Jurkat, Clone E6-1 (cell line): ENCODE measurements at regions not wholly inside any gene's neighbourhood (a gene's known extent, or its start where the extent isn't known, plus 50 kb on each side); places are given as distances from the start of the nearest gene placed in this dataset.

ENCODE experiments used
- DNase-seq: peaks from one replicate; pipeline ENCODE4 v3.0.0-alpha.2; 2011; ENCODE audit warnings: low read depth, low spot score
- H3K4me3 ChIP-seq: 2 replicates; pipeline ENCODE4 v1.5.1; 2011; ENCODE audit warnings: mild to moderate bottlenecking, low read length, control low read depth, moderate library complexity

DNA sequence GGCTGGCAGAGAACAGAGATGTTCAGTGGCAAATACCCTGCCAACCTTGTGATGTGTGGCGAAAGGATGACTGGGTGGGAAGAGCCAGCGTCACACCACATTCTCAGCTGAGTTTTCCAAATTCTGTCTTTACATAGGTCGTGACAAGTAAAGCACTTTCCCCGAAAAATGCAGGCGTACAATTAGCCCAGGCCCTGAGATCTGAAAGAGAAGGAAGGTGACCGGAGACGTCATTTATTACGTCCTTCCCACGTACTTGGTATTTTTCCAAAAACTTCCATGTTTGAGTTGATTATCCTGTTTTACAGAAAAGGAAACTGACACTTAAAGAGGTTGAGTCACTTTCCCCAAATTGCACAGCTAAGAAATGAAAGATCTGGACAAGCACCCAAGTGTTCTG, 413.3 kb downstream of the PRDM2 start:
- no peak for DNase-seq
- no peak overlapping the region for H3K4me3 ChIP-seq

DNA sequence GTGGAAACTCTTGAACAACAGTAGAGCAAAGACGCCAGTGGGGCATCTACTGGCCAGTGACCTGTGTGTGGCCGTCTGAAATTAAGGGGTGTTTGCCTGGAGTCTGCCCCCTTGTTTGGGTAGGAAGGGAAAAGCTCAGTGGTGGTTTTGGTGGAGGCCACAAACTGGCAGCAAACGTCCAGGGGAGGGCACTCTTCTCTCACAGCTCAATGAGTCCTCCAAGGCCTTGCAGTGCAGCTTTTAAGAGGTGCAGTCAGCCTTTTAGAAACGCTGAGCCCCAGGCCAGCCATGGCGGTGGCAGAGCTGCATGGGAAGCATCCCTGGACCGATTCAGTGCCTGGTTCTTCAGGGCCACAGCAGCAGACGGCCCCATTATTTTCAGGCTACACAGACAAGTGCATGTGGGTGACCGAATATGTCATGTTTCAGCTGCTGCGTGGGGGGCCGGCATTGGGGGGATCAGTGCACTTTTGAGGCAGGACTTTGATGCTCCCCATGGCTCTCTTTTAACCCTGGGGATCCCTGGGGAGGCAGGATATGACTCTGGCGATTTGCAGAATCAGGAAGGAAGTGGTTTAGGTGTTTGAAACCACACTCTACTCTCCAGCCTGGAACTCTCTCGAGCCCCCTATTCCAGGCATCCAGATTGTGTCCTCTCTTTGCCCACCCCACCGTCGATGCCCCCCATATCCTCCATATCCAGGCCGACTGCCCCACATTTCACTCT, 414.0 kb downstream of the PRDM2 start:
- DNase-seq = peak; percentile 72
- no peak overlapping the region for H3K4me3 ChIP-seq

GRCh38 chr1:14115976-14116375, 416.0 kb downstream of the PRDM2 start:
- no peak overlapping the region for H3K4me3 ChIP-seq
- no peak for DNase-seq

DNA sequence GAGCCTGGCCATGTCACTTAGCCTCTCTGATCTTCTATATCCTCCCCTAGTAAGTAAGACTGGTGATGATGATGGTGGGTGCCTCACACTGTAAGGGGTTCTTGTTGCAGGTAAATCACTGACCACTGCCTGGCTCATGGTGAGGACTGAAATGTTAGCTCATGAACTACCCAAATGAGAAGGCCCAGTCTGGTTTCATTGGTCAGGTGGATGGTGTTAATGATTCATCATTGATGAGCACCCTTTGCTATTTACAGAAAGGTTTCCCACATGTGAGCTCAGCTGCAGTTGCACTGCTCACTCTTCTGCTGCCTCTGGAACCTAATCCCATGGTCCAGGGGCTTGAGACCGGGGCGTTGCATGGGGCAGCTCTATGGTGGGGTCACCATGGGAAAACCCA, 417.7 kb downstream of the PRDM2 start:
- no peak overlapping the region for H3K4me3 ChIP-seq
- no peak for DNase-seq

GRCh38 chr1:14118691-14119485, 418.9 kb downstream of the PRDM2 start:
- DNase-seq = no peak

GRCh38 chr1:14120895-14121294, 420.9 kb downstream of the PRDM2 start:
- no peak for DNase-seq
- H3K4me3 ChIP-seq = no peak overlapping the region

More at GRCh38 chr1:14118691-14119485, 418.9 kb downstream of the PRDM2 start:
- H3K4me3 ChIP-seq = no peak overlapping the region

GRCh38 chr1:14128096-14128495, 428.1 kb downstream of the PRDM2 start:
- H3K4me3 ChIP-seq = no peak overlapping the region
- DNase-seq = no peak

GRCh38 chr1:14129009-14129408, 429.0 kb downstream of the PRDM2 start:
- no peak for DNase-seq
- no peak overlapping the region for H3K4me3 ChIP-seq

- H3K4me3 ChIP-seq = no peak overlapping the region
- DNase-seq = no peak
Measured at GRCh38 chr1:14135070-14135469, 435.1 kb downstream of the PRDM2 start.

GRCh38 chr1:14136152-14136763, 436.3 kb downstream of the PRDM2 start:
- DNase-seq = no peak

DNA sequence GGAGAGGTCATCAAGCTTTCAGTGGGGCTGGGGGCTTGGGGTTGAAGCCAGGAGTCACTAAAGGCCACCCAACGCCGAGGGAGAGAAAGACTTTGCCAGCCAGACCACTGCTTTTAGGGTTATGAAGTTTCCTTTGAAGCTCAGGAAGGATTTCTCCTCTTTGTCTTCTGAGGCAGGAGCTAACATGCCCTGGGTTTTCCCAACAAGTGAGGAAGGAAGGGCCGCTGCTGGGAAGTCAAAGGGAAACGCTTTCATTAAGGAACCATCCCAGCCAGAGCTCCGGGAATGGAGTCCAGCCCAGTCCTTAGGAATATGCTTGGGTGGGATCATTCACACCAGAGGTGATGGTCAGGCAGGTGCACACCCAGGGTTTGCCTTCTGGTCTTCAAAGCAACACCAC, 436.9 kb downstream of the PRDM2 start:
- DNase-seq = no peak
- H3K4me3 ChIP-seq = no peak overlapping the region

More at GRCh38 chr1:14136152-14136763, 436.3 kb downstream of the PRDM2 start:
- no peak overlapping the region for H3K4me3 ChIP-seq

DNA sequence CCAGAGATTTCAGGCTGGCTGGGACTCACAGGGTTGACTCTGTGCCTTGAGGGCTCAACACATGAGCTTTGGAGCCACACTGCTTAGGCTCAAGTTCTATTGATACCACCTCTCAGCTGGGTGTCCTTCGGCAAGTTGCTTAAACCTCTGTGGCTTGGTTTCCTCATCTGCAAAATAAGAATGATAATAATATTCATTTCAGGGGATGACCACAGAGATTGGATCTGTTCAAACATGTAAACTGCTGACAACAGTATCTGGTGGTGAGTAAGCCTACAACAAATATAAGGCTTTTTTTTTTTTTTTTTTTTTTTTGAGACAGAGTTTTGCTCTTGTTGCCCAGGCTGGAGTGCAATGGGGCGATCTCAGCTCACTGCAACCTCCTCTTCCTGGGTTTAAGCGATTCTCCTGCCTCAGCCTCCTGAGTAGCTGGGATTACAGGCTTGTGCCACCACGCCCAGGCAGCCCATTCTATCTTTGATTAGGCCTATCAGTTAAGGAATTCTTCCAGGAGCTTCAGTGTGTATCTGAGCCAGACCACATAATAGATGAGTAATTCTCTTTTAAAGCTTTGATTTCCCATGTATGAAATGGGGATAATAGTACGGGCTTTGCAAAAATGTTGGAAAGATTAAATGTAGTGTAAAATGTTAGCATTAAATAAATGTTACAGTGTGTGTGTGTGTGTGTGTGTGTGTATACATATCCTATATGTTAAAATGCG, 437.6 kb downstream of the PRDM2 start:
- DNase-seq = no peak
- no peak overlapping the region for H3K4me3 ChIP-seq

DNA sequence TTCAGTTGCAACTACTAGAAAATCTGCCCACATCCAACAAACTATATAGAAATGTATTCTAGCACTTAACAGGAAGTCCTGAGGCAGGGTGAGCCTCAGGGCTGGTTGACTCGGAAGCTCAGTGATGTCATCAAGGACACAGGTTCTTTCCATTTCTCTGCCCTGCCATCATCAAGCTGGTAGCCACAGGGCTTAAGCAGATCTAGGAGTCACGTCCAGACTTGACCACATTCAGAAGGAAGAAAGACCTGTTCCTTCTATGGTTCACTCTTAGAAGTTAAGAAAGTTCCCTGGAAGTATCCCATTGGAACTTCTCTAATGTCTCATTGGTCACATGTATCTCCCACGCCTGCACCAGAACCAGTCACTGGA, 438.1 kb downstream of the PRDM2 start:
- DNase-seq = no peak
- no peak overlapping the region for H3K4me3 ChIP-seq

GRCh38 chr1:14138687-14139086, 438.7 kb downstream of the PRDM2 start:
- no peak overlapping the region for H3K4me3 ChIP-seq
- no peak for DNase-seq

- no peak for DNase-seq
- no peak overlapping the region for H3K4me3 ChIP-seq
Measured at GRCh38 chr1:14140831-14141401, 440.9 kb downstream of the PRDM2 start.

GRCh38 chr1:14141656-14142055, 441.7 kb downstream of the PRDM2 start:
- no peak overlapping the region for H3K4me3 ChIP-seq
- no peak for DNase-seq

- H3K4me3 ChIP-seq = no peak overlapping the region
- DNase-seq = no peak
Measured at GRCh38 chr1:14142397-14143100, 442.6 kb downstream of the PRDM2 start.

DNA sequence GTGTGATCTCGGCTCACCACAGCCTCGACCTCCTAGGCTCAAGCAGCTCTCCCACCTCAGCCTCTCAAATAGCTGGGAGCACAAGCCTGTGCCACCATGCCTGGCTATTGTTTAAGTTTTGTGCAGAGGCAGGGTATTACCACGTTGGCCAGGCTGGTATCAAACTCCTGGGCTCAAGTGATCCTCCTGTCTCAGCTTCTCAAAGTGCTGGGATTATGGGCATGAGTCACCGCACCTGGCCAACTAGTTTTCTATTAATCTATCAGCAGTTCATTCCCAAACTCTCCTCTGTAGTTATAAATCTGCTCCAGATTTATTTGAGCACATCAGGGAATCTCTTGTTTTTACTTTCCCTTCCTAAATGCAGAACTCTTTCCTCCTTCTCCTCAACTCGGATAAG, 443.8 kb downstream of the PRDM2 start:
- H3K4me3 ChIP-seq = no peak overlapping the region
- no peak for DNase-seq

GRCh38 chr1:14148526-14148925, 448.5 kb downstream of the PRDM2 start:
- H3K4me3 ChIP-seq = no peak overlapping the region
- no peak for DNase-seq
